Endothelial cell (in vitro differentiated cells): ENCODE measurements at regions not wholly inside any gene's neighbourhood (a gene's known extent, or its start where the extent isn't known, plus 50 kb on each side); places are given as distances from the start of the nearest gene placed in this dataset.
"Not testable (repeated sequence)": the region's sequence is repeated elsewhere in the genome, so short reads cannot be mapped to it uniquely, and the experiment has no call there.

Source experiments
- DNase-seq: peaks from one replicate; pipeline ENCODE4 v3.0.0; 2021; ENCODE audit warnings: low spot score
- H3K27ac Mint-ChIP-seq: one replicate; pipeline ENCODE4 v1.8.0; 2021; ENCODE audit warnings: mixed read lengths, inconsistent platforms; ENCODE audit not compliant: unreplicated experiment
- H3K27me3 Mint-ChIP-seq: one replicate; pipeline ENCODE4 v1.8.0; 2021; ENCODE audit warnings: mild to moderate bottlenecking, moderate library complexity, mixed read lengths, inconsistent platforms; ENCODE audit not compliant: unreplicated experiment
- H3K36me3 Mint-ChIP-seq: one replicate; pipeline ENCODE4 v1.8.0; 2021; ENCODE audit warnings: mild to moderate bottlenecking, low read depth, mixed read lengths, inconsistent platforms; ENCODE audit not compliant: unreplicated experiment
- H3K4me1 Mint-ChIP-seq: one replicate; pipeline ENCODE4 v1.8.0; 2021; ENCODE audit warnings: mild to moderate bottlenecking, mixed read lengths, inconsistent platforms; ENCODE audit not compliant: unreplicated experiment
- H3K4me3 Mint-ChIP-seq: one replicate; pipeline ENCODE4 v1.8.0; 2021; ENCODE audit warnings: mild to moderate bottlenecking, mixed read lengths, inconsistent platforms; ENCODE audit not compliant: unreplicated experiment
- H3K9me3 Mint-ChIP-seq: one replicate; pipeline ENCODE4 v1.8.0; 2021; ENCODE audit warnings: mixed read lengths, inconsistent platforms; ENCODE audit not compliant: unreplicated experiment
- CTCF ChIP-seq: fragments of 200-600 bp; sonication (generic); IDR thresholded peaks from one replicate; pipeline ENCODE4 v1.5.0; 2021; ENCODE audit warnings: antibody characterized with exemption; ENCODE audit not compliant: unreplicated experiment

DNA sequence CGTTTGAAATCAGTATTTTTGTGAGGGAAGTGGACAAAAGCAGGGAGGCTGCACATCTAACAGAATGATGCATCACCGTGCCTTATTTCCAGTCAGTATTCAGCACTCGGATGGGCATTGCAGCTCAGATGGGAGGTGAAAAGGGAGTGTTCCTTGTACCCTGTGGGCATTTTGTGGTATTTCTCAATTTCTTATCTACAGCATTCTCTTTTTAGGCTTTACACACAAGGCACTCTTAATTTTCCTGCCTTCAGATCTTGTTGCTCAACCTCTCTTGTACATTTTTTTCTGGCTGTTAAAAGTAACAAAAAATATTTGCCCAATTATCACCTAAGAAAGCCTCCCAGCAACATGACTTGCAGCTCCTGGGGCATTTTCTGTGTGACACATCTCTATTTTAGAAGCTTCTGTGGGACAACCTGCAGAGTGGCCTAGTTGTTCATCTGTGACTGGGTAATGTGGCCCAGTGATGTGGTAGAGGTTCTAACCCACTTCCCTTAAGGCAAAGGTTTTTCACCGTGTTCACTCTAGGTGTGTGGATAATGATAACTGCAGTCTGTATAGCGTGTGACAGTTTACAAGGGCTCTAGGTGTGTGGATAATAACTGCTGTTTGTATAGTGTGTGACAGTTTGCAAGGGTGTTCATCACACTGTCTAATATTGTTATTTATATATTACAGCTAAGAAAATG lies 257.2 kb downstream of the PTGER3 start:
- DNase-seq: no peak
- Mint-ChIP-seq H3K4me3 (no peak overlapping the region), H3K27me3 (no peaks in the 10 kb centered on the region), H3K4me1 (no peaks in the 10 kb centered on the region), H3K9me3 (no peaks in the 10 kb centered on the region), H3K36me3 (no peaks in the 10 kb centered on the region), H3K27ac (no peak overlapping the region)
- no peak for TF ChIP-seq CTCF

DNA sequence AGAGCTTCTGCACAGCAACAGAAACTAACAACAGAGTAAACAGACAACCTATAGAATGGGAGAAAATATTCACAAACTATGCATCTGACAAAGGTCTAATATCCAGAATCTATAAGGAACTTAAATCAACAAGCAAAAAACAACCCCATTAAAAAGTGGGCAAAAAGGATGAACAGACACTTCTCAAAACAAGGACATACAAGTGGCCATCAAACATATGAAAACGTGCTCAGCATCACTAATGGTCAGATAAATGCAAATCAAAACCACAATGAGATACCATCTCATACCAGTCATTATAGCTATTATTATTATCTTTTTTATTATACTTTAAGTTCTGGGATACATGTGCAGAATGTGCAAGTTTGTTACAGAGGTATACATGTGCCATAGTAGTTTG lies 252.6 kb downstream of the PTGER3 start:
- DNase-seq, H3K9me3 Mint-ChIP-seq, H3K4me3 Mint-ChIP-seq, H3K27me3 Mint-ChIP-seq, H3K4me1 Mint-ChIP-seq, H3K36me3 Mint-ChIP-seq, H3K27ac Mint-ChIP-seq: not testable (repeated sequence)

DNA sequence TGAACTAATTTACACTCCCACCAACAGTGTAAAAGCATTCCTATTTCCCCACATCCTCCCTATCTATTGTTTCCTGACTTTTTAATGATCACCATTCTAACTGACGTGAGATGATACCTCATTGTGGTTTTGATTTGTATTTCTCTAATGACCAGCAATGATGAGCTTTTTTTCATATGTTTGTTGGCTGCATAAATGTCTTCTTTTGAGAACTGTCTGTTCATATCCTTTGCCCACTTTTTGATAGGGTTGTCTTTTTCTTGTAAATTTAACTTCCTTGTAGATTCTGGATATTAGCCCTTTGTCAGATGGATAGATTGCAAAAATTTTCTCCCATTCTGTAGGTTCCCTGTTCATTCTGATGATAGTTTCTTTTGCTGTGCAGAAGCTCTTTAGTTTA lies 251.3 kb downstream of the PTGER3 start:
- not testable (repeated sequence) for DNase-seq, H3K36me3 Mint-ChIP-seq, H3K4me1 Mint-ChIP-seq, H3K27ac Mint-ChIP-seq, H3K9me3 Mint-ChIP-seq, H3K4me3 Mint-ChIP-seq, H3K27me3 Mint-ChIP-seq

GRCh38 chr1:70802625-70803024 lies 245.0 kb downstream of the PTGER3 start:
- not testable (repeated sequence) for H3K4me3 Mint-ChIP-seq, H3K27ac Mint-ChIP-seq, H3K9me3 Mint-ChIP-seq, DNase-seq, H3K36me3 Mint-ChIP-seq, H3K27me3 Mint-ChIP-seq, H3K4me1 Mint-ChIP-seq

DNA sequence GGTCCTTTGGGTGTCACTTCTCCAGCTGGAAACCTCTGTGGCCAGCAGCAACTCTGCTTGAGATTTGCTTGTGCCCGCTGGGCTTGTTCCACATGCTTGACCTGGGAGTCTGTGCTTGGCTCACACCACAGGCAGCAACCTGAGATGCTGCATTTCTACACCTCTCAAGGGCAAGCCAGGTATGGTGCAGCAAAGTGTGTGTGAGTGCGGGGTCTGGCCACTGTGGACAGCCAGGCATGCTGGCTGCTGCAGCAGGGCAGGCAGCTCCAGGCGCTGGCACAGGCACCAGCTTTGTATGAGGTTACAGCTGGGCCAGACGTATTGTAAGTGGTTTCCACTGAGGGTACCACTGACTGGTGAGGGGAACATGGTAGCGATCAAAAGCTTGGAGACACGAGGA lies 242.0 kb downstream of the PTGER3 start:
- H3K9me3 Mint-ChIP-seq: no peaks in the 10 kb centered on the region
- H3K4me3 Mint-ChIP-seq: no peak overlapping the region
- peaks cover 4% of the 10 kb centered on the region for H3K4me1 Mint-ChIP-seq
- no peak for DNase-seq
- H3K36me3 Mint-ChIP-seq: no peaks in the 10 kb centered on the region
- H3K27ac Mint-ChIP-seq: no peak overlapping the region
- TF ChIP-seq CTCF: no peak
- no peaks in the 10 kb centered on the region for H3K27me3 Mint-ChIP-seq

- Mint-ChIP-seq H3K27me3 (no peaks in the 10 kb centered on the region), H3K4me3 (no peak overlapping the region), H3K27ac (no peak overlapping the region), H3K36me3 (no peaks in the 10 kb centered on the region), H3K9me3 (no peaks in the 10 kb centered on the region), H3K4me1 (peaks cover 4% of the 10 kb centered on the region)
- no peak for TF ChIP-seq CTCF
- DNase-seq: no peak
Observed at GRCh38 chr1:70807088-70807664, 240.4 kb downstream of the PTGER3 start.
